Limb (tissue), 2 donors: ENCODE measurements at regions not wholly inside any gene's neighbourhood (a gene's known extent, or its start where the extent isn't known, plus 50 kb on each side); places are given as distances from the start of the nearest gene placed in this dataset.

Source experiments
- DNase-seq, 2 donors: peaks; one replicate each; pipeline ENCODE4 v3.0.0-alpha.2; 2016; ENCODE audit errors: extremely low spot score in 2 of 2

DNA sequence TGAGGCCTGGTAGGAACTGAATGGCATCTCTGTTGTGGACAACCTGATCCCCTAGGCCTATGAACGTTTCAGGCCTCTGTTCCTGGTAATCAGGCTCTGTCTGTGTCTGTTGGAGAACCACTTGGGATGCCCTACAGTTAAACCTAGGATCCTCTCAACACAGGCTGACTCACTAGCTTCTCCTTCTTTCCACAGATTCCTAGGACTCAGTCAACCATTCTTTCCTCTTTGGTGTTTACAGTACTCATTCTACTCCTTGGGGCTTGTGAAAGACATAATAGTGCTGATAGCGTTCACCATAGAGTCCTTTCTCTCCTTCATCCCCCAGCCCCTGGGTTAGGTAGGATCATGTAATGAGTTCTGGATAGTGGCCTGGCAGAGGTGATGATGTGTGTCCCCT lies 544.3 kb downstream of the METTL4 start:
- DNase-seq: no peak

DNA sequence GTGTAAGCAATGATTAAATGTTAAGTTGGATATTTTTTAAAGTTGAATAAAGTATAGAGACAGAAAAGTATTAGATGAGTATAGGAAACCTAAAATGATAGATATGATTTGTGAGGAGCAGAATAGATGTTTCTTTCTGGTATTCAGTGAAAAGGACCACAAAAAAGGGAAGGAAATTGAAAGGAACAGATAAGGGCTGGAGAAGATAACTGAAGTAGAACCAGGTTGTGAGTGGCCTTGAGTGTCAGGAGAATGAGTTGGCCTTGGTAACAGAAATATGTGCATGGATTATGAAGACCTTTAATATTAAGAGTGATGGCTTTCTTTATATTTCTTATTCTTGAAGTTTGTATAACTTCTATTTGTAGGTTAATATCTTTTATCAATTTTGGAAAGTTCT lies 543.5 kb downstream of the METTL4 start:
- DNase-seq: no peak

DNA sequence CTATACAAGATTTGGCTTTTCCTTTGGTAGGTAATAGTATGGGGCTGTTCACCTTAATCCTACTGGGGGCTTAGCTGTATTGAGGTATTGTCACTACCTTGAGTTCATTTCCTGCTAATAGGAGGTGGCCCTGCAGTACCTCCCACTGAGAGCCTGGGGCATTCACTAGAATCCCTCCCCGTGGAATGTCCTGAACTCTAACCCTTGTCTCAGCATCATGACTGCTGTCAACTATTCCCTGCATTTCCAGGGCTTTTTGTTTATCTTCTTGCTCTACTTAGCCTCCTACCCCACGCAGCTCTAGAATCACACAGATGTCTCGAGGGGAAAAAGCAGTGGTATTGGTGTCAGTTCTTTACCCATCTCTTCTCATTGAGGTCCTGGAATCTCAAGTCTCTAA lies 542.3 kb downstream of the METTL4 start:
- no peak for DNase-seq

DNA sequence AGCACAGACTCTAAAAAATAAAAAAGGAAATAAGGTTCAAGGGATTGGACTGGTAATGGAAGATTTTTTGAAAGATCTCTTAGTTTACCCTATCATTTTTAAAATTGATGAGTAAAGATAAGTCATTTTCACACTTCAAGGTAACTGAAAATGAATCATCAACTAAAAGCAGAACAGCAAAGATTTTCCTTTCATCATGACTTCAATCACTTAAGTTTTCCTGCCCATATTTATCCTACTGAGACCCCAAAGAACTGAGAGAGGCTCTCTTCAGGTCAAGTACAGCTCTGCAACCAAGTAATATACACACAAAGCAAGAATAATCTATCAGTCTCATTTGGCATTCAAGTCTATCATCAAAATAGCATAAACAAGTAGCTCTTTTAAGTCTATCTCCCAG lies 540.7 kb downstream of the METTL4 start:
- DNase-seq: no peak

DNA sequence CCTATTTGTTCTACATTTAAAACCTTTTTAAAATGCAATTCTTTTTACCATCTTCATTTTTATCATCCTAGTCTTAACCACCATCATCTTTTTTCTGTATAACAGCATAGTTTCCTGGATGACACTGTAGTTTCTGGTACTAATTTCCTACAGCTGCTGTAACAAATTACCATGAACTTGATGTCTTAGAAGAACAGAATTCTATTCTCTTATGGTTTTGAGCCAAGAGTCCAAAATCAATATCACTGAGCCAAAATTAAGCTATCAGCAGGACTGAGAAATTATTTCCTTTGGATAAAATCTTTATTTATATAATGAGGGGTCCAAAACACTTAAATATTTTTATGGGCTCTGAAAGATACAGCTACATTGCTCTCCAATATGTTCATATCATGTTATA lies 539.3 kb downstream of the METTL4 start:
- peak in 1 of 2 donors; percentile 8 for DNase-seq

DNA sequence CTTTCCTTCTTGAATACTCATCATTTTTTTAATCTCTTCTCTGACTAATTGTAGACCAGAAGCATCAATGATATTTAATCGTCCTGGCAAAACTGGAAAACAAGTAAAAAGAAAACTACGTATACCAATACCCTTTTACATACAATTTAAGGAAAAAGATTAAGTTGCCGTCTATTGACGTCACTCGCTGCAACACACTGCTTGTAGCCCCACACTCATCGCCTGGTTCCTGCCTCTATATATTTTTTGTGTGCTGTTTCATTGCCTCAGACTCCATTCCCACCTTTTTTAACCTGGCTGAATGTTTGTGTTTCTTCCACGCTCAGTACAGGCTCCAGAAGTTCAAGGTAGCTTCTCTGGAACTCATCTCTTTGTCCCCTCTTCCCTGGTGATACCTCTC lies 536.2 kb downstream of the METTL4 start:
- DNase-seq: no peak

DNA sequence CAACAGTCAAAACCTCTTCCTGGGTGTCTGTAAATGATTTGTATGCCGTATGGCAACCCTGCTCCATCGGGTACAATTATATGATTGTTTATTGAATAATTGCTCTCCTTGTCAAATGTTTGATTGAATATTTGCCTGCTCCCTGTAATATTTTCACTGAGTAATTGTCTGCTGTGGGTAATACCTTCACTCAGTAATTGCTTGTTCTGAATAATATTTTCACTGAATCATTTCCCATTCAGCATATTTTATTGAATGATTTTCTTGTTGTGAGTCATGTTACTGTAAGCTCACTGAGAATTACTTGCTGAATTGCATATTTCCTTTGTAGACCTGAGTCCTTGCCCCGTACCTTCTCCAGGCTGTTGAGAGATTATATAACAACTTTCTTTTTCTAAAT lies 535.2 kb downstream of the METTL4 start:
- no peak for DNase-seq

DNA sequence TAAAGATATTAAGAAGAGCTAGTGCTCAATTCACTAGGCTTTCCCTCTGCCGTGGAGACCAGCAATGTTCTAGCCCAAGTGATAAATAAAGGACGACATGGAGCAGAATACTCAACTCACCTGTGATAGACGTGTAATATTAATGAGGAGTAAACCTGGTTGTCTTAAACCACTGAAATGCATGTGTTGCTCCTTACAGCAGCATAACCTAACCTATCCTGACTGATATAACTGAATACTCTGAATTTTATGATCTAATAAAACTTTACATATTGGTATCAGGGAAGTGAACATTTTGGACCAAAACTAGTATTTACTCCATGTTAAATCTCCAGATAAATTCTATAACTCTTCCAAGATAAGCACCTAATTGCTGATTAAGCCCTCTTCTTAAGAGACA lies 531.0 kb downstream of the METTL4 start:
- DNase-seq: no peak

DNA sequence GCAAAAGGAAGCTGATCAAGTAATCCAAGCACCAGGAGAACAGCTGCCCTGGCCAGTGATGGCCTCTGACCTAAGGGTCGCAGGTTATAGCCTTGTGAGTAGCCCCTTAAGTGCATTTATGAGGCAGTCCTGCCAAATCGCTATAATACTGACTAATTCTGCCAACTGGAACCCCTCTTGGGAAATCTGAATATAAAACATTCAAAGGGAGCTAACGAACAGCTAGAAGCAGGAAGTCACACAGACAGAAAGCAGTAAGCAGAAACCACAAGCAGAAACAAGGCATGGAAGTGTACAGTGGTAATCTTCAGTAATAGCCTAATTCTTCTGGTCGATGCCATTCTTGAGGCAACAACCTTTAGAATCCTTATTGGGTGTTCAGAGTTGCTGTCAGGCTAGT lies 521.3 kb downstream of the METTL4 start:
- no peak for DNase-seq

DNA sequence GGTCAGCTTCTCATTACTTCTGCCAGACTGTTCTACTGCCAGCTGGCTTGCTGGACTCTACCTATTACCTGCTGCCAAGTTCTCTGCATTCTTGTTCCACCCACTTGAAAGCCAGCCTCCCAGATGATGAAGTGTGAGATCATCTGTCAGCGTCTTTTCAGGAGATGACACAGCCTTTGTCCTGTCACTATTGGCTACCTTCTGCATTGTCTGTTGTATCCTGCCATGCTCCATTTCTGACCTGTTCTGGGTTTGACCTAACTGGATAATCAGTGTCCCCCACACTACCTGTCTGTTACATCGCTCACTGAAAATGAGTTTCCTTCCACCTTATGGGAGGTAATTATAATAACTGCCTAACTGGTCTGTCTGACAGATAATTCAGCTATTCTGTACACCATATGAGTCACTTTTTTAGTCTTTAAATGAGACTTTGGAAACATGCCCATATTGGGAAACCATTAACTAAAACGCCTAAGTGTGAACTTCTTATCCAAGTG lies 520.6 kb downstream of the METTL4 start:
- no peak for DNase-seq

DNA sequence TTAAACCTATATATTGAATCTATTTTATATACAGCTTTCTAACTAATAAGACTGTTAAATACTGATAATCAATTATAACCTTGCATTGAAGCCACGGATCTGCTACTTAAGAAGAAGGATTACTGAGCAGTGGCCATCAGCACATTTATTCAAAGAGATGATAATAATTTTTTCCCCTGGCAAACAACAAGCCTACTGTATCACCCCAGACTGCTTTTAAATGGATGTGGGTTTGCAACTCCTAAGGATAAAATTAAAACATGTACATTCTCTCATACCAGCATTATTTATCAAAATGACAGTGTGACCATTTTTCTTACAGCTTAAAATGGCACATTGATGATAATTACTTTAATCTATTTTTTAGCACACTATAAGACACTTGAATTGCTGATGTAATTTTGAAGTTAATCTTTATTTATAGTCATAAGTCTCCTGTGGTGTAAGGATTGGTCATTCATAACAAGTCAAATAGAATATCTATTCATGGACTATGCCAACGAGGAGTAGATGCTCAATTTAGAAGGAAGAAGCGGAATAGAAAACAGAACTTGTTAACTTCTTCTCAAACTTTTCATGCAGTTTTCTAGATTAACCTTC lies 517.7 kb downstream of the METTL4 start:
- DNase-seq: no peak

DNA sequence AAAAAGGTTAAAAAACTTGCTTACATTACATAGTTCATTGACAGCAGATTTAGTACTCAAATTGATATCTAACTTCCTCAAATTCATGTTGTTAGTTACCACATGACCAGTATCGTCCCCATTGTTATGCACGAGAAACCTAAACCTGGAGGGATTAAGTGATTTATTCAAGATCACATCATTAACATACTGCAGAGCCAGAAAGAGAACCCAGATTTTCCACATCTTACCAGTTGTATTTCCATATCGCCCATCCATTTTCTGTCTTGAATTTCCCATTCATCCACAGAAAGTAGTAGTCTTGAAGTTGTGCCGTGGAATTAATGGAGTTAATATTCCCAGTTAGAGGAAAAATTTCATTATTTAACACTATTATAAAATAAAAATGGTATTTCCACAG lies 512.0 kb downstream of the METTL4 start:
- DNase-seq: no peak

DNA sequence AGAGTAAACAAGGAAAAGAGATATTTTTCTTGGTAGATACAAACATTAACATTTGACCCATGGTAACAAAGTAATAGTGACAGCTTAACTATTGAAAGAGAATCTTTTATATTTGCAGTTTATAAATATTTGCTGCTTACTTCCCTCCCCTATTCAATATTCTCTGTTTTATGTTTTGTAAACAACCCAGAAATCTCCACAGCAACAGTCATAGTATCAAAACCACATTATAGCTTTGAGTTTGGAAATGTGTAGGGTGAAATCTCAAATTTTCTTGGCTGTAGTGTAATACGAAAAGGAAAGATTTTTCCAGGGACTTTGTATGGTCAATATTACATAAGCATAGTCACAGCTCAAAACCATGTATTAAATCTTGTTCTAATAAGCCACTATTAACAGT lies 511.2 kb downstream of the METTL4 start:
- DNase-seq: peak in 1 of 2 donors; percentile 31

DNA sequence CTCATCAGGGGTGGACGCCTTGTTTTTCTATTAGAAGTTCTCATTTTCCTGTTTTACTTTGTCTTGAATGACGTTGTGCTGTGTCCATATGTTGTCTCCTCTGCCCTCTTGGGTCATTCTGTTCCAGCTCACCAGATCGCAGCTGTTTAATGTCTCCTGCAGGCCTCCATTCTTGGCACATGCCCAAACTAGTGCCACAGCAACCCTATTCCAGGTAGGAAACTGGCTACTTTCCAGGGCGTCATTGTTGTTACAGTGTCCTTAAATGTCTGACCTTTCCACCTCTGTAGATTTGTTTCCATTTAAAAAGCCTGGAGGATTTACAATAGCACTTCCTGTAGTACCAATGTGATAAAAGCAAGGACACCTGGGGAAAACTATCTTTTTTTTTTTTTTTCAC lies 500.7 kb downstream of the METTL4 start:
- DNase-seq: no peak

DNA sequence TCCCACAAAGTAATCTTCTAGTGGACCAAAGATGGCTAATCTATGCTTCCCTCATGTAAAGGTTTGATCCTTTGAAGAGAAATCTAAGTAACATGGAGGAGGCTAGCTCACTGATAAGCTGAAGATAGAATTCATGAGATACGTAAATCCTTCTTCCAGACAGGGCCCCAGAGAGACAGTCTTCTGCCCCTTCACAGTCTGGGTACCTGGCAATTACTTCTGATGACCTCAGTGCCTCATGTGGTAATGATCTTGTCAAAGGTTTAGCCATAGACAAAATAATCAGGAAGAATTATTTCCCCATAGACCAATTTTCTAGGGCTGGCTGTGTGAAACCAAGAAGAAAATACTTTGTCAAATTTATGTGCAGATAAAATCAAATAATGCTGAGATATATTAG lies 495.8 kb downstream of the METTL4 start:
- DNase-seq: no peak

DNA sequence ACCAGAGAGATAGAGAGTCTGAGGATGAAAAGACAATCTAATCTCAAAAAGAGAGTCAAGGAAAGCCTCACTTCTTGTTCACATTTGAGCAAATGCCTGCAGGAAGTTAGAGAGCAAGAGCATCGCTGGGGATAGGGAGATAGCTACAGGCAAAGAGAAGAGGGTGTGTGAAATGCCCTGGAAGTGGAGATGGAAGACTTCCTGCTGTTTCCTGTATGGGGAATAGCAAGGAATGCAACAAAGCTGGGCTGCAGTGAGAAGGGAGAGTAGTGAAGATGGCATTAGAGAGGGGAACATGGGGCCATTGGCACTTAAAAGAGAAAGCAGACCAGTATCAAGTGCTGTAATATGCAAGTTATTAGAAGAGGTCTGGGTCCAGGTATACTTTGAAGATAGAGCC lies 488.6 kb downstream of the METTL4 start:
- no peak for DNase-seq

DNA sequence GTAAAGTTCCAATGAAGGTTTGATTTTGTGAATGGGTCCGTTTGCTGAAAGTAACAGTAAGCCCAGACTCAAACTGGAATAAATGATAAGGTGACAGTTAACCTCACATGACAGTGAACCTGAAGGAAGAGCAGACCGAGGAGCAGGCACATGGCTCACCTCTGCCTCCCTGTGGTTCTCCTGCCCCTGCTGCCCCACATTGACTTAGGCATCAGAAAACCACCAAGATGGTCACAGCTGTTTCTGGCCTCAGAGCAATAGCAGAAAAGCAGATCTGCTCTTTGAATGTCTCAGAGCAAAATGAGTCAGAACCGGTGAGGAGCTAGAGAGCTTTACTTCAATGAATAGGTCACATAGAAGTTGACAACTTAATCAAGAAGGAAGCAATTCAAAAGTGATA lies 487.6 kb downstream of the METTL4 start:
- DNase-seq: no peak

DNA sequence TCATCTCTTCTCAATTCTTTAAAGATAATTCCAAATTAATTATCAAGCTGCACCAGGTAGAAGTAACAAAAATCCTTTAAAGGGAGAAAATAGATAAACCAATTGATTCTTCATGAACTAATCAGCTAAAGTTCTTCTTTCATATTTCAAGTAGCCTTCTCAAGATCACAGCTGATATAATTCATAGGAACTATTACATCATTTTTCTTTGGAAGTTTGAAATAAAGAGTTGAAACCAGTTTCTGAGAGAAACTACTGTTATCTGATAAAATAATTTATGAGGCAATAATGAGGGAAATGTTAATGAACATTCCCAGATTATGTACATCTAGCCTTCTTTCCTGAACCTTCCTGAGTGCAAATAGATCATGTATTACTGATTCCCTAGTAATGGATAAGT lies 484.9 kb downstream of the METTL4 start:
- DNase-seq: no peak

DNA sequence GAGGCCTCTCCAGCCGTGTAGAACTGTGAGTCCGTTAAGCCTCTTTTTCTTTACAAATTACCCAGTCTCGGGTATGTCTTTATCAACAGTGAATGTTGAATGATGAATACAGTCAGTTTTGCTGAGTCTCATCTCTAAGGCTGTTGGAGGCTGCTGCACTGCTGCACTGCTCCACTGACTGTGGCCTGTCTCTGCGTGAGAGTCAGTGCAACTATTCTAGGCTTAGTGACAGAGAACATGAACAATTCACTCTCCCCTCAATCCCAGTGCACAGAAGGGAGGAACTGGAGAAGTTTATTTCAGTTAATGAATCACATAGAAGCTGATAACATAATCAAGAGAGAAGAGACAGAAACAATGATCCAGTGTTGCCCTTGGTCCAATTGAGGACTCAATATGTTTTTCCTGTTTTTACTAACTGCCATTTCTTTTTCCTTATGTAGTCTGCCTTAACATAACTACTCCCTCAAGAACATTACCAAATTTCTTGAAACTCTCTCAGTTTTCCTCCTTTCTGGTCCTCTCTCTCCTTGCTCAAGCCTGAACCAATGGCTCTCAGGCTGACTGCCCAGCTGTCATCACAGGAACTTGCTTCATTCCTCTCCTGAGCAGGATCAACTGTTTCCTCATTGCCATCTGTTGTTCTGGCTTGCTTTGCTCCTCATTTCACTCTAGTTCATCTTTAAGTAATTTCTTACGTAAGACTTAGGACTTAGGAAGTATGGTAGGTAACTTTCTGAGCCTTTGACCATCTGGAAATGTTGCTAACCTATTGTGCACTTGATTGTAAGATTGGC lies 483.2 kb downstream of the METTL4 start:
- no peak for DNase-seq

DNA sequence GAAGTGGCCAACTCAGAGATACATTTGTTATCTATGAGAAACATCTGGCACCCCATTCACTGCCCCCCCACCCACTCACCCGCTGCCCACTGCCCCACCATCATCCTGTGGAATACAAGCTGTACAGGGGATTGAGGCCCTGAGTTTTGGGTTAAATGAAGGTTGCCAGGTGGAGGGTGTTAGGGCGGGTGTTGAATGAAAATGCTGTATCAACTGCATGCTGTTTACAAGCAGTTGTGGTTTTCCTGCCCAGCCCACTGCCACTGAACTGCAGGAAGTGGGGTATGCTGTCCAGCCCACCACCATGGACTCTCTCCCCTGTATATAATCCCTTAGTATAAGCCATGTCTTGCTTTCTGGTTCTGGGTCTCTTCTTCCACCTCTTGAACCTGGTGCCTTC lies 481.9 kb downstream of the METTL4 start:
- no peak for DNase-seq

DNA sequence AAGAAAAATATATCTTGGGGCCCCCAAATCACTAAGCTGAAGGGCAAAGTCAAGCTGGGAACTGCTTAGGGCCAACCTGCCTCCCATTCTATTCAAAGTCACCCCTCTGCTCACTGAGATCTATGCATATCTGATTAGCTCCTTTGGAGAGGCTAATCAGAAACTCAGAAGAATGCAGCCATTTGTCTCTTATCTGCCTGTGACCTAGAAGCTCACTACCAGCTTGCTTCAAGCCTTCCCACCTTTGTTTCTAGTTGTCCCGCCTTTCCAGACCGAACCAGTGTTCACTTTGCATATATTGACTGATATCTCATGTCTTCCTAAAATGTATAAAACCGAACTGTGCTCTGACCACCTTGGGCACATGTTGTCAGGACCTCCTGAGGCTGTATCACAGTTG lies 479.4 kb downstream of the METTL4 start:
- no peak for DNase-seq

DNA sequence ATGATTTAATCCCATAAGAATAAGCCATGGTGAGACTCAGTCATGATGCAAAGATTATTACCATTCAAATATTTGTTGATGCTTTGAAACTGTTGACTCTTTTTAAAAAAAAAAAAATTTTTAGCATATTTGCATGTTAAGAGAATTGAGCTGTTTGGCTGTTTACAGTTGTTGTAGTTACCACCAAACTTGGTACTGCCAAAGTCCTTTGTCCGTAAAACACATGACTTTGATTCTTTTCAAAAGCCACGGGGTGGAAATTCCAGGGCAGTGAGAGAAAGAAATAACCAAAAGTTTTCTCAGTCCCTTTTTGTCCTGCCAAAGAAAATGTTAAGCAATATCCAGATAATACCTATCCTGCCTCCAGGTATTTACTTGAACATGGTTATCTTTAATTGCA lies 474.8 kb downstream of the METTL4 start:
- DNase-seq: no peak

DNA sequence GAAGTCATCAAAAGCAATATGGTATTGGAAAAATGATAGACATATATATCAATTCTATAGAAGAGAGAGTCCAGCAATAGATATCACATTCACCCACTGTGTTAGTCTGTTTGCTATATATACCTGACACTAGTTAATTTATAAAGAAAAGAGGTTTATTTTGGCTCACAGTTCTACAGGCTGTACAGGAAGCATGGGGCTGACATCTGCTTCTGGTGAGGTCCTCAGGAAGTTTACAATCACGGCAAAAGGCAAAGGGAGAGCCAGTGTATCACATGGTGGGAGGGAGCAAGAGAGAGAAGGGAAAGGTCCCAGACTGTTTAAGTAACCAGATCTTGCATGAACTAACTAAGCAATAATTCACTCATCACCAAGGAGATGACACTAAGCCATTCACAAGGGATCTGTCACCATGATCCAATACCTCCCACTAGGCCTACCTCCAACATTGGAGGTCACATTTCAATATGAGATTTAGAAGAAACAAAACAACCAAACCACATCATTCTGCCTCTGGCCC lies 470.6 kb downstream of the METTL4 start:
- DNase-seq: no peak
